NB4 (cell line): ENCODE measurements at regions not wholly inside any gene's neighbourhood (a gene's known extent, or its start where the extent isn't known, plus 50 kb on each side); places are given as distances from the start of the nearest gene placed in this dataset.

Source experiments
- DNase-seq: peaks from one replicate; pipeline ENCODE4 v3.0.0; 2010; ENCODE audit warnings: low read depth
- H3K4me3 ChIP-seq: one replicate; pipeline ENCODE4 v1.5.1; 2011; ENCODE audit warnings: mild to moderate bottlenecking, low read depth, low read length, moderate library complexity
- MYC ChIP-seq: IDR thresholded peaks from 2 replicates; pipeline ENCODE4 v1.6.1; 2011; ENCODE audit warnings: low read depth, low read length
- POLR2A ChIP-seq: IDR thresholded peaks from 2 replicates; pipeline ENCODE4 v1.6.1; 2011; ENCODE audit warnings: mild to moderate bottlenecking; ENCODE audit not compliant: insufficient read length; ENCODE audit errors: extremely low read depth
- TF ChIP-seq, protein P1 (sequence below): IDR thresholded peaks from 2 replicates; pipeline ENCODE4 v1.6.1; 2011; ENCODE audit warnings: low read depth, low read length
- TF ChIP-seq, protein P2 (sequence below): IDR thresholded peaks from one replicate; pipeline ENCODE4 v1.5.1; 2012; ENCODE audit warnings: low read depth, low read length

DNA sequence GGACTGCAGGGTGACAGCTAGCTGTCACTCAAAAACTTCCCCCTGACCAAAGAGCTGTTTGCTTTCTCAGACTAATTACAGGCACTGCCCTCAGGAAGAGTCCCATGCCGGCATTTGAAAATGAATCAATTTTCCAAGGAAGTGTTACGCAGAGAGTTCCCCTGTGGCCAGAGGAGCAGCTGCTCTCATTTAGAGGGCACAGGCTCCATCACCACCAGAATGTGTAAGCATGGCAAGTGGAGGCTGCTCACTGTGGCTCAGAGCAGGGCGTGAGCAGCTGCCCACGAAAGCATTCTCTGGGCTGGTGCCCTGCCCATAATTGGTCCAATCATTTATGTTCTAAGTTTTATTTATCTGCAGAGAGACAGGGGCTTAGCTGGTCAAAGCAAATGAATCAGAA is 202.2 kb downstream of the RAMP3 start:
- DNase-seq, result no peak
- H3K4me3 ChIP-seq, result no peak overlapping the region
- TF ChIP-seq, protein P1, sequence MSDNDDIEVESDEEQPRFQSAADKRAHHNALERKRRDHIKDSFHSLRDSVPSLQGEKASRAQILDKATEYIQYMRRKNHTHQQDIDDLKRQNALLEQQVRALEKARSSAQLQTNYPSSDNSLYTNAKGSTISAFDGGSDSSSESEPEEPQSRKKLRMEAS, result no peak
- TF ChIP-seq MYC, result no peak

- H3K4me3 ChIP-seq, result no peak overlapping the region
- TF ChIP-seq, protein P2, sequence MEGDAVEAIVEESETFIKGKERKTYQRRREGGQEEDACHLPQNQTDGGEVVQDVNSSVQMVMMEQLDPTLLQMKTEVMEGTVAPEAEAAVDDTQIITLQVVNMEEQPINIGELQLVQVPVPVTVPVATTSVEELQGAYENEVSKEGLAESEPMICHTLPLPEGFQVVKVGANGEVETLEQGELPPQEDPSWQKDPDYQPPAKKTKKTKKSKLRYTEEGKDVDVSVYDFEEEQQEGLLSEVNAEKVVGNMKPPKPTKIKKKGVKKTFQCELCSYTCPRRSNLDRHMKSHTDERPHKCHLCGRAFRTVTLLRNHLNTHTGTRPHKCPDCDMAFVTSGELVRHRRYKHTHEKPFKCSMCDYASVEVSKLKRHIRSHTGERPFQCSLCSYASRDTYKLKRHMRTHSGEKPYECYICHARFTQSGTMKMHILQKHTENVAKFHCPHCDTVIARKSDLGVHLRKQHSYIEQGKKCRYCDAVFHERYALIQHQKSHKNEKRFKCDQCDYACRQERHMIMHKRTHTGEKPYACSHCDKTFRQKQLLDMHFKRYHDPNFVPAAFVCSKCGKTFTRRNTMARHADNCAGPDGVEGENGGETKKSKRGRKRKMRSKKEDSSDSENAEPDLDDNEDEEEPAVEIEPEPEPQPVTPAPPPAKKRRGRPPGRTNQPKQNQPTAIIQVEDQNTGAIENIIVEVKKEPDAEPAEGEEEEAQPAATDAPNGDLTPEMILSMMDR, result no peak
- TF ChIP-seq, protein P1, result no peak
- no peak for TF ChIP-seq POLR2A
- no peak for TF ChIP-seq MYC
- DNase-seq, result no peak
Measured at GRCh38 chr7:45363669-45364068, 206.1 kb downstream of the RAMP3 start.

DNA sequence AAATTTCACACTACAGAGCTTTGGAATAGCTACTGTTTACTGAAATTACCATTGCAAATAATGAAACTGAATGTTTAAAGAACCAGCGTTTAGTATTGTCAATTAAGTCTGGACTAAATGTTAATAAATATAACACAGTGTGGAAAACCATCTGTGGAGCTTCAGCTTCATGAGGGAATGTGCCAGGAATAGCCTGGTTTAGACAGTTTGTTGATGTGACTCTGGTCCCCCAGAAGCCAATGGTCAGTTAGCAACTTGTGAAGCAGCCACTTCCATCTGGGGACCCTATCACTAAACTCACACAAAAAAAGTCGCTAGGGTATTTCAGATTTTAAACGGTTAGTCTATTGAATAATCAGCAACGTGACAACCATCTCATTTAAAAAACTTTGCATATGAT is 207.8 kb downstream of the RAMP3 start:
- H3K4me3 ChIP-seq, result no peak overlapping the region
- TF ChIP-seq, protein P1, result no peak
- TF ChIP-seq MYC (no peak), POLR2A (no peak)
- DNase-seq, result no peak

GRCh38 chr7:45366475-45366874 is 207.7 kb upstream of the ADCY1 start:
- DNase-seq, result no peak
- TF ChIP-seq POLR2A (no peak), MYC (no peak)
- TF ChIP-seq, protein P2, result no peak
- TF ChIP-seq, protein P1, result no peak
- no peak overlapping the region for H3K4me3 ChIP-seq

- no peak for TF ChIP-seq MYC
- TF ChIP-seq, protein P1, result no peak
- TF ChIP-seq, protein P2, result no peak
- no peak for DNase-seq
- no peak overlapping the region for H3K4me3 ChIP-seq
Measured at GRCh38 chr7:45367026-45367425, 207.1 kb upstream of the ADCY1 start.

DNA sequence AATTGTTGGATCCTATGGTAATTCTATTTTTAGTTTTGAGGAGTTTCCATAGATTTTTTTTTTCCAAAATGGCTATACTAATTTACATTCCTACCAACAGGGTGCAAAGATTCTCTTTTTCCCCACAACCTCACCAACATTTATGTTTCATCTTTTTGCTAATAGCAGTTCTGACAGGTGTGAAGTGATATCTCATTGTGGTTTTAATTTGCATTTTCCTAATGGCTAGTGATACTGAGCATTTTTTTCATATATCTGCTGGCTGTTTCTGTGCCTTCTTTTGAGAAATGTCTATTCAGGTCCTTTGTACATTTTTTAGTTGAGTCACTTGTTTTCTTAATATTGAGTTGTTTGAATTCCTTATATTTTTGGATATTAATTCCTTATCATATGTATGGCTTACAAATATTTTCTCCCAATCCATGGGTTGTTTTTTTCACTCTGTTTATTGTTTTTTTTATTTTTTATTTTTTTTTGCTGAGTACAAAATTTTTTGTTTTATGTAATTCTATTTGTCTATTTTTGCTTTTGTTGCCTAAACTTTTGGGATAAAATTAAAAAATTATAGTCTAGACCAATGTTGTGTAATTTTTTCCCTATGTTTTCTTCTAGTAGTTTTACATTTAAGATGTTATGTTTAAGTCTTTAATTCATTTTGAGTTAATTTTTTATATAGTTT is 205.9 kb upstream of the ADCY1 start:
- DNase-seq, result no peak
- no peak for TF ChIP-seq MYC
- H3K4me3 ChIP-seq, result no peak overlapping the region

DNA sequence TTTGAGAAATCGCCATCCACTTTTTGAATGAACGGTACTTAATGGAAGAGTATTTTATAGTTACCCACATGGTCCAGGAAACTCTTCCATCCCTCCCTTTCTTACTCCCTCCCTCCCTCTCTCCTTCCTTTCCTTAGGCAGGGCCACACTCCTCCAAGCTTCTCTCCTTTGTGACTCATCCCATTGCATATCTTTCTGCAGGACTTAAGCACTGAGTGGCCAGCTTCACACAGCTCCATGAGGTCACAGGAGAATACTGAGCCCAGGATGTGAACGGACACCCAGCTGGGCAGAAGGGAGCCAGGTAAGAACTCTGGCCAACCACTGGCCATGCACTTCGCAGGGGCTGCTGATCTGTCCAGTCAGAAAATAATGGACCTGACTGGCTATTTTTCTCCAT is 189.7 kb upstream of the ADCY1 start:
- no peak for DNase-seq
- no peak for TF ChIP-seq MYC
- TF ChIP-seq, protein P1, result no peak
- TF ChIP-seq POLR2A, result no peak
- TF ChIP-seq, protein P2, result no peak
- no peak overlapping the region for H3K4me3 ChIP-seq
